OCI-LY7 (cell line): ENCODE measurements at regions not wholly inside any gene's neighbourhood (a gene's known extent, or its start where the extent isn't known, plus 50 kb on each side); places are given as distances from the start of the nearest gene placed in this dataset.

ENCODE experiments used
- BruUV-seq: library from RNA; stranded (reverse); fragments of 400-500 nt; replicated peaks from 2 replicates; lab custom pipeline; 2021; lab: Mats Ljungman, UMichigan
- CTCF ChIA-PET: fragments of 300-600 bp; sonication (Branson Sonifier 250); formaldehyde crosslinking; loops from one replicate; lab custom pipeline; 2022; ENCODE audit warnings: antibody characterized with exemption; ENCODE audit not compliant: unreplicated experiment; lab: Charles Lee
- POLR2A ChIA-PET: fragments of 300-600 bp; sonication (Branson Sonifier 250); formaldehyde crosslinking; loops from one replicate; lab custom pipeline; 2022; ENCODE audit warnings: antibody characterized with exemption; lab: Charles Lee
- DNase-seq: peaks from one replicate; pipeline ENCODE4 v3.0.0-alpha.2; 2015; ENCODE audit warnings: low spot score
- H2AFZ ChIP-seq: fragments of 200-600 bp; sonication (generic), shearing (Covaris generic); 2 replicates; pipeline ENCODE4 v1.6.1; 2014; ENCODE audit warnings: mild to moderate bottlenecking, antibody characterized with exemption, low read length, moderate library complexity
- H3K27ac ChIP-seq: fragments of 200-600 bp; sonication (generic); 2 replicates; pipeline ENCODE4 v1.5.1; 2014; ENCODE audit warnings: mixed run types, low read depth, mild to moderate bottlenecking, moderate library complexity, low read length, inconsistent platforms; ENCODE audit not compliant: poor library complexity, severe bottlenecking
- H3K36me3 ChIP-seq: fragments of 200-600 bp; sonication (generic); 2 replicates; pipeline ENCODE4 v1.6.1; 2014; ENCODE audit warnings: mild to moderate bottlenecking, antibody characterized with exemption, low read length, moderate library complexity, mixed read lengths; ENCODE audit not compliant: insufficient read depth
- H3K4me1 ChIP-seq: fragments of 200-600 bp; sonication (generic); 2 replicates; pipeline ENCODE4 v1.5.1; 2014; ENCODE audit warnings: mild to moderate bottlenecking, low read length; ENCODE audit not compliant: insufficient read depth, poor library complexity, severe bottlenecking
- H3K4me2 ChIP-seq: fragments of 200-600 bp; sonication (generic); 2 replicates; pipeline ENCODE4 v1.6.1; 2014; ENCODE audit warnings: mild to moderate bottlenecking, low read length
- H3K4me3 ChIP-seq: fragments of 200-600 bp; sonication (generic); 2 replicates; pipeline ENCODE4 v1.5.1; 2014; ENCODE audit warnings: mild to moderate bottlenecking, low read depth, low read length; ENCODE audit not compliant: poor library complexity, severe bottlenecking
- H3K79me2 ChIP-seq: fragments of 200-600 bp; sonication (generic); 2 replicates; pipeline ENCODE4 v1.6.1; 2016; ENCODE audit warnings: low read depth, mild to moderate bottlenecking, low read length, moderate library complexity, mixed read lengths; ENCODE audit not compliant: insufficient read depth
- H3K9me2 ChIP-seq: fragments of 200-600 bp; sonication (generic); 2 replicates; pipeline ENCODE4 v1.6.1; 2016; ENCODE audit warnings: mild to moderate bottlenecking, low read length, mixed read lengths; ENCODE audit not compliant: insufficient read depth
- H3K9me3 ChIP-seq: fragments of 200-600 bp; sonication (generic); 2 replicates; pipeline ENCODE4 v1.6.1; 2014; ENCODE audit warnings: mild to moderate bottlenecking, mixed run types, low read length, mixed read lengths
- H4K20me1 ChIP-seq: fragments of 200-600 bp; sonication (generic); 2 replicates; pipeline ENCODE4 v1.6.1; 2014; ENCODE audit warnings: mild to moderate bottlenecking, antibody characterized with exemption, low read length, moderate library complexity, mixed read lengths; ENCODE audit not compliant: insufficient read depth
- EZH2phosphoT487 ChIP-seq: fragments of 200-600 bp; sonication (generic); IDR thresholded peaks from 2 replicates; pipeline ENCODE4 v1.6.1; 2018; ENCODE audit warnings: low read depth, borderline replicate concordance, mild to moderate bottlenecking, mixed run types, antibody characterized with exemption, low read length, moderate library complexity, mixed read lengths
- intact Hi-C: fragments of 100-400 bp; cut with micrococcal nuclease; formaldehyde crosslinking; loops from one replicate; pipeline ENCODE4 v1.10.0; 2022; ENCODE audit not compliant: unreplicated experiment
- TF ChIP-seq, protein P1 (sequence below): fragments of 200-600 bp; sonication (generic); conservative IDR thresholded peaks from 2 replicates; pipeline ENCODE4 v1.5.1; 2014; ENCODE audit warnings: mild to moderate bottlenecking, antibody characterized with exemption, low read length, moderate library complexity, mixed read lengths

DNA sequence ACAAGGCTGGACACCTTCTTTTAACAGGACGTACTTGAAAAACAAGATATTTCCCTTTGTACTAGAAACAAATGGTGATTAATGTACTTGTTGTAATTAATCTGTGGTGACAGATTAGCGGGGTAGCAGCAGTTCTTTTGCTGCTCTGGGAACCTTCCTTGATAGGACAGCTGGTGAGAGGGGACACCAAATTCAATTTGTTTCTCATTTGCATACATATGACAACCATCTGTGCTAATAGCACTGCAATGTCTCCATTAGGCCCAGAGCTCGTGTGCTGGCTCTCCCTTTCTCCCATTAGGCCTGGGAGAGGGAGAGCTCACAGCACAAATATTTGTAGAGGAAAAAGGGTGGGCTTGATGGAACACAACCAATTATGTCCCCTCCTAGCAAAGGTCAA, 221.0 kb upstream of the HS3ST3A1 start:
- H3K79me2 ChIP-seq: no peaks in the 10 kb centered on the region
- no TSS peak for BruUV-seq
- TF ChIP-seq, protein P1, sequence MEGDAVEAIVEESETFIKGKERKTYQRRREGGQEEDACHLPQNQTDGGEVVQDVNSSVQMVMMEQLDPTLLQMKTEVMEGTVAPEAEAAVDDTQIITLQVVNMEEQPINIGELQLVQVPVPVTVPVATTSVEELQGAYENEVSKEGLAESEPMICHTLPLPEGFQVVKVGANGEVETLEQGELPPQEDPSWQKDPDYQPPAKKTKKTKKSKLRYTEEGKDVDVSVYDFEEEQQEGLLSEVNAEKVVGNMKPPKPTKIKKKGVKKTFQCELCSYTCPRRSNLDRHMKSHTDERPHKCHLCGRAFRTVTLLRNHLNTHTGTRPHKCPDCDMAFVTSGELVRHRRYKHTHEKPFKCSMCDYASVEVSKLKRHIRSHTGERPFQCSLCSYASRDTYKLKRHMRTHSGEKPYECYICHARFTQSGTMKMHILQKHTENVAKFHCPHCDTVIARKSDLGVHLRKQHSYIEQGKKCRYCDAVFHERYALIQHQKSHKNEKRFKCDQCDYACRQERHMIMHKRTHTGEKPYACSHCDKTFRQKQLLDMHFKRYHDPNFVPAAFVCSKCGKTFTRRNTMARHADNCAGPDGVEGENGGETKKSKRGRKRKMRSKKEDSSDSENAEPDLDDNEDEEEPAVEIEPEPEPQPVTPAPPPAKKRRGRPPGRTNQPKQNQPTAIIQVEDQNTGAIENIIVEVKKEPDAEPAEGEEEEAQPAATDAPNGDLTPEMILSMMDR: no peak
- TF ChIP-seq EZH2phosphoT487: no peak
- no peaks in the 10 kb centered on the region for H4K20me1 ChIP-seq
- DNase-seq: no peak
- H3K9me3 ChIP-seq: no peaks in the 10 kb centered on the region
- H2AFZ ChIP-seq: no peak overlapping the region
- no peak overlapping the region for H3K4me2 ChIP-seq
- no peak overlapping the region for H3K27ac ChIP-seq
- CTCF ChIA-PET: no interaction called here
- POLR2A ChIA-PET: no interaction called here
- H3K36me3 ChIP-seq: no peaks in the 10 kb centered on the region
- no peaks in the 10 kb centered on the region for H3K9me2 ChIP-seq
- H3K4me3 ChIP-seq: no peak overlapping the region
- no peaks in the 10 kb centered on the region for H3K4me1 ChIP-seq
- intact Hi-C loops: no loop called here

GRCh38 chr17:13825526-13826040, 223.9 kb upstream of the HS3ST3A1 start:
- ChIA-PET POLR2A (no interaction called here), CTCF (interaction anchor here (0.6 kb wide), 1 partner anchor 50 kb away, joined by 3 read pairs; no protein-coding TSS in a partner anchor)
- intact Hi-C loops: no loop called here
- H3K4me1 ChIP-seq: no peaks in the 10 kb centered on the region
- H3K4me2 ChIP-seq: no peak overlapping the region
- no peaks in the 10 kb centered on the region for H4K20me1 ChIP-seq
- no peak overlapping the region for H3K4me3 ChIP-seq
- no peaks in the 10 kb centered on the region for H3K9me3 ChIP-seq
- no TSS peak for BruUV-seq
- no peak for DNase-seq
- no peaks in the 10 kb centered on the region for H3K79me2 ChIP-seq
- no peak for TF ChIP-seq EZH2phosphoT487
- TF ChIP-seq, protein P1: no peak
- no peak overlapping the region for H3K27ac ChIP-seq
- no peak overlapping the region for H2AFZ ChIP-seq
- H3K9me2 ChIP-seq: no peaks in the 10 kb centered on the region
- no peaks in the 10 kb centered on the region for H3K36me3 ChIP-seq

- Histone ChIP-seq H3K4me2 (no peak overlapping the region), H3K4me3 (no peak overlapping the region), H3K9me3 (no peaks in the 10 kb centered on the region), H3K9me2 (no peaks in the 10 kb centered on the region), H3K27ac (no peak overlapping the region), H4K20me1 (no peaks in the 10 kb centered on the region), H3K36me3 (no peaks in the 10 kb centered on the region), H3K4me1 (no peaks in the 10 kb centered on the region), H3K79me2 (no peaks in the 10 kb centered on the region), H2AFZ (no peak overlapping the region)
- no TSS peak for BruUV-seq
- POLR2A ChIA-PET: no interaction called here
- DNase-seq: no peak
- TF ChIP-seq, protein P1: no peak
- no peak for TF ChIP-seq EZH2phosphoT487
- intact Hi-C loops: no loop called here
- CTCF ChIA-PET: no interaction called here
These were observed 225.4 kb upstream of the HS3ST3A1 start for GRCh38 chr17:13827118-13827517.
